H9 (cell line): ENCODE measurements at regions not wholly inside any gene's neighbourhood (a gene's known extent, or its start where the extent isn't known, plus 50 kb on each side); places are given as distances from the start of the nearest gene placed in this dataset.

ENCODE experiments used
- DNase-seq: peaks from one replicate; pipeline ENCODE4 v3.0.0-alpha.2; 2017
- H2AFZ ChIP-seq: one replicate; pipeline ENCODE4 v1.6.1; 2013; ENCODE audit warnings: mild to moderate bottlenecking, low read length, control low read depth, moderate library complexity
- H2AK5ac ChIP-seq: 2 replicates; pipeline ENCODE4 v1.6.1; 2013; ENCODE audit warnings: low read length, control low read depth, mixed read lengths; ENCODE audit not compliant: insufficient read length
- H2BK120ac ChIP-seq: one replicate; pipeline ENCODE4 v1.6.1; 2013; ENCODE audit warnings: low read depth, mild to moderate bottlenecking, low read length, control low read depth, inconsistent platforms; ENCODE audit not compliant: poor library complexity, severe bottlenecking
- H2BK12ac ChIP-seq: 2 replicates; pipeline ENCODE4 v1.6.1; 2013; ENCODE audit warnings: low read length, control low read depth, mixed read lengths, low read depth; ENCODE audit not compliant: insufficient read length
- H2BK15ac ChIP-seq: 2 replicates; pipeline ENCODE4 v1.6.1; 2013; ENCODE audit warnings: low read depth, low read length, control low read depth
- H2BK20ac ChIP-seq: one replicate; pipeline ENCODE4 v1.6.1; 2013; ENCODE audit warnings: low read depth, mild to moderate bottlenecking, low read length, control low read depth, inconsistent platforms; ENCODE audit not compliant: poor library complexity, severe bottlenecking
- H2BK5ac ChIP-seq: 2 replicates; pipeline ENCODE4 v1.6.1; 2013; ENCODE audit warnings: low read length, control low read depth, mixed read lengths; ENCODE audit not compliant: insufficient read length
- H3K14ac ChIP-seq: 2 replicates; pipeline ENCODE4 v1.6.1; 2013; ENCODE audit warnings: low read length, control low read depth; ENCODE audit not compliant: insufficient read depth
- H3K18ac ChIP-seq: 2 replicates; pipeline ENCODE4 v1.6.1; 2013; ENCODE audit warnings: low read depth, mild to moderate bottlenecking, mixed read lengths, low read length, control low read depth; ENCODE audit not compliant: insufficient read length
- H3K23ac ChIP-seq: 2 replicates; pipeline ENCODE4 v1.6.1; 2013; ENCODE audit warnings: low read length, control low read depth, mixed read lengths, low read depth; ENCODE audit not compliant: insufficient read length
- H3K23me2 ChIP-seq: 2 replicates; pipeline ENCODE4 v1.6.1; 2013; ENCODE audit warnings: low read depth, mild to moderate bottlenecking, mixed read lengths, low read length, control low read depth; ENCODE audit not compliant: insufficient read length, poor library complexity, severe bottlenecking
- H3K27ac ChIP-seq: 2 replicates; pipeline ENCODE4 v1.5.1; 2013; ENCODE audit warnings: low read length, control low read depth, mixed read lengths, low read depth; ENCODE audit not compliant: insufficient read length
- H3K27me3 ChIP-seq: 2 replicates; pipeline ENCODE4 v1.6.1; 2013; ENCODE audit warnings: low read length, control low read depth, inconsistent platforms; ENCODE audit not compliant: insufficient read depth
- H3K4ac ChIP-seq: 2 replicates; pipeline ENCODE4 v1.6.1; 2013; ENCODE audit warnings: low read depth, mild to moderate bottlenecking, control low read depth, inconsistent platforms, low read length, moderate library complexity
- H3K4me1 ChIP-seq: 2 replicates; pipeline ENCODE4 v1.6.1; 2013; ENCODE audit warnings: low read length, control low read depth, inconsistent platforms; ENCODE audit not compliant: insufficient read depth
- H3K4me2 ChIP-seq: 2 replicates; pipeline ENCODE4 v1.6.1; 2013; ENCODE audit warnings: low read length, control low read depth, mixed read lengths; ENCODE audit not compliant: insufficient read length, insufficient read depth
- H3K56ac ChIP-seq: 2 replicates; pipeline ENCODE4 v1.6.1; 2013; ENCODE audit warnings: low read depth, mild to moderate bottlenecking, mixed read lengths, low read length, control low read depth; ENCODE audit not compliant: insufficient read length
- H3K79me1 ChIP-seq: 2 replicates; pipeline ENCODE4 v1.6.1; 2013; ENCODE audit warnings: low read depth, mild to moderate bottlenecking, moderate library complexity, low read length, control low read depth, inconsistent platforms; ENCODE audit not compliant: insufficient read depth, poor library complexity, severe bottlenecking
- H3K79me2 ChIP-seq: 2 replicates; pipeline ENCODE4 v1.6.1; 2013; ENCODE audit warnings: low read length, control low read depth, inconsistent platforms; ENCODE audit not compliant: insufficient read depth
- H3K9ac ChIP-seq: 2 replicates; pipeline ENCODE4 v1.6.1; 2013; ENCODE audit warnings: low read length, control low read depth, mixed read lengths; ENCODE audit not compliant: insufficient read length; ENCODE audit errors: extremely low read depth
- H3K9me3 ChIP-seq: one replicate; pipeline ENCODE4 v1.6.1; 2013; ENCODE audit warnings: low read depth, low read length, inconsistent platforms; ENCODE audit not compliant: control insufficient read depth
- H3T11ph ChIP-seq: one replicate; pipeline ENCODE4 v1.6.1; 2013; ENCODE audit warnings: mild to moderate bottlenecking, low read length, control low read depth, inconsistent platforms
- H4K20me1 ChIP-seq: one replicate; pipeline ENCODE4 v1.6.1; 2013; ENCODE audit not compliant: control insufficient read depth, insufficient read length, insufficient read depth
- H4K5ac ChIP-seq: 2 replicates; pipeline ENCODE4 v1.6.1; 2013; ENCODE audit warnings: low read depth, mild to moderate bottlenecking, mixed read lengths, low read length, control low read depth; ENCODE audit not compliant: insufficient read length
- H4K8ac ChIP-seq: replicated peaks from 2 replicates; pipeline ENCODE4 v1.6.1; 2013; ENCODE audit warnings: low read length, control low read depth, mixed read lengths, low read depth; ENCODE audit not compliant: insufficient read length
- H4K91ac ChIP-seq: 2 replicates; pipeline ENCODE4 v1.6.1; 2013; ENCODE audit warnings: low read depth, mild to moderate bottlenecking, moderate library complexity, mixed read lengths, low read length, control low read depth; ENCODE audit not compliant: insufficient read length
- H3K27ac Mint-ChIP-seq, 3 experiments: 2 replicates in 2 of 3; 3 replicates in 1 of 3; pipeline ENCODE4 v1.8.0; 2020 to 2021; ENCODE audit warnings: mixed read lengths in 3 of 3, mild to moderate bottlenecking in 1 of 3, moderate library complexity in 1 of 3
- H3K27me3 Mint-ChIP-seq: 2 replicates; pipeline ENCODE4 v1.8.0; 2021; ENCODE audit warnings: low read depth, mild to moderate bottlenecking, moderate library complexity, mixed read lengths
- H3K36me3 Mint-ChIP-seq, 3 experiments: 2 replicates in 2 of 3; 3 replicates in 1 of 3; pipeline ENCODE4 v1.8.0; 2020 to 2021; ENCODE audit warnings: low read depth in 3 of 3, mixed read lengths in 3 of 3; ENCODE audit not compliant: insufficient read depth in 1 of 3
- H3K4me1 Mint-ChIP-seq, 2 experiments: 2 replicates each; pipeline ENCODE4 v1.8.0; 2020; ENCODE audit warnings: mixed read lengths in 2 of 2
- H3K4me3 Mint-ChIP-seq, 2 experiments: 2 replicates in 1 of 2; 3 replicates in 1 of 2; pipeline ENCODE4 v1.8.0; 2020 to 2021; ENCODE audit warnings: mild to moderate bottlenecking in 2 of 2, mixed read lengths in 2 of 2, moderate library complexity in 1 of 2
- H3K9me3 Mint-ChIP-seq, 2 experiments: 2 replicates in 1 of 2; 3 replicates in 1 of 2; pipeline ENCODE4 v1.8.0; 2020; ENCODE audit warnings: mild to moderate bottlenecking in 2 of 2, mixed read lengths in 2 of 2, moderate library complexity in 1 of 2
- CTCF ChIP-seq: fragments of 200-600 bp; sonication (generic); conservative IDR thresholded peaks from 3 replicates; pipeline ENCODE4 v1.8.0; 2021; ENCODE audit warnings: antibody characterized with exemption, mild to moderate bottlenecking
- WGBS: extraction: QIAGEN DNeasy Blood & Tissue Kit; methylation state at CpG from one replicate; pipeline ENCODE4 v1.1.7; 2013; ENCODE audit warnings: missing lambda C conversion rate, low lambda C conversion rate, mixed read lengths; ENCODE audit not compliant: insufficient read length; ENCODE audit errors: extremely low coverage; 5-methylcytosine and 5-hydroxymethylcytosine counted together

GRCh38 chr2:221822416-221822815 lies 250.3 kb upstream of the EPHA4 start:
- Histone ChIP-seq H3K23me2 (no peaks in the 10 kb centered on the region), H3K9me3 (no peaks in the 10 kb centered on the region), H2BK5ac (no peak overlapping the region), H2BK12ac (no peak overlapping the region), H4K91ac (no peak overlapping the region), H3K27ac (no peak overlapping the region), H3K27me3 (no peaks in the 10 kb centered on the region), H2BK20ac (no peak overlapping the region), H2BK15ac (no peak overlapping the region), H3K56ac (no peak overlapping the region), H3K4ac (no peak overlapping the region), H3K18ac (no peak overlapping the region), H3K4me2 (no peak overlapping the region), H3K14ac (no peak overlapping the region), H3K4me1 (peaks cover 3% of the 10 kb centered on the region; the same call in 1 of the 2 replicates), H3K79me1 (no peaks in the 10 kb centered on the region), H4K8ac (no peak overlapping the region), H3K79me2 (no peaks in the 10 kb centered on the region), H4K5ac (no peak overlapping the region), H2BK120ac (no peak overlapping the region), H3K9ac (no peak overlapping the region), H3K23ac (no peak overlapping the region), H2AK5ac (no peak overlapping the region), H4K20me1 (no peaks in the 10 kb centered on the region), H3T11ph (no peak overlapping the region), H2AFZ (no peak overlapping the region)
- no CpG with 5 or more reads among the region's 2 CpGs for WGBS
- H3K4me3 Mint-ChIP-seq: no peak overlapping the region
- H3K9me3 Mint-ChIP-seq: peaks cover 0 to 2% of the 10 kb centered on the region in 2 experiments; a peak in 2 of 5 replicates
- H3K4me1 Mint-ChIP-seq: peaks cover 16% of the 10 kb centered on the region in 2 experiments
- no peak for DNase-seq
- no peak for TF ChIP-seq CTCF
- no peaks in the 10 kb centered on the region for H3K36me3 Mint-ChIP-seq
- H3K27me3 Mint-ChIP-seq: no peaks in the 10 kb centered on the region
- H3K27ac Mint-ChIP-seq: no peak overlapping the region
